ENCODE measurements at regions not wholly inside any gene's neighbourhood (a gene's known extent, or its start where the extent isn't known, plus 50 kb on each side); places are given as distances from the start of the nearest gene placed in this dataset.

GRCh38 chr3:24850245-24850644, 355.6 kb upstream of the THRB start:
- FAIRE-seq, result no peak

GRCh38 chr3:24853685-24854490, 359.2 kb upstream of the THRB start:
- FAIRE-seq, result no peak

GRCh38 chr3:24854748-24855147, 360.1 kb upstream of the THRB start:
- no peak for FAIRE-seq

GRCh38 chr3:24857945-24858344, 363.3 kb upstream of the THRB start:
- no peak for FAIRE-seq

- no peak for FAIRE-seq
Observed at GRCh38 chr3:24863215-24863614, 368.6 kb upstream of the THRB start.

- FAIRE-seq, result no peak
Observed at GRCh38 chr3:24867783-24868182, 373.1 kb upstream of the THRB start.

GRCh38 chr3:24881239-24881638, 386.6 kb upstream of the THRB start:
- no peak for FAIRE-seq

- no peak for FAIRE-seq
Observed at GRCh38 chr3:24886501-24886900, 391.9 kb upstream of the THRB start.

- FAIRE-seq, result no peak
Observed at GRCh38 chr3:24890012-24890411, 395.4 kb upstream of the THRB start.

- FAIRE-seq, result no peak
Observed at GRCh38 chr3:24899373-24899772, 404.7 kb upstream of the THRB start.

- FAIRE-seq, result no peak
Observed at GRCh38 chr3:24899901-24900603, 405.4 kb upstream of the THRB start.

GRCh38 chr3:24905266-24905665, 410.6 kb upstream of the THRB start:
- FAIRE-seq, result no peak

- FAIRE-seq, result no peak
Observed at GRCh38 chr3:24907106-24907505, 412.5 kb upstream of the THRB start.

GRCh38 chr3:24911076-24911475, 416.4 kb upstream of the THRB start:
- no peak for FAIRE-seq

GRCh38 chr3:24915639-24916038, 421.0 kb upstream of the THRB start:
- FAIRE-seq, result no peak

- no peak for FAIRE-seq
Observed at GRCh38 chr3:24917908-24918307, 423.3 kb upstream of the THRB start.

- no peak for FAIRE-seq
Observed at GRCh38 chr3:24923570-24923969, 428.9 kb upstream of the THRB start.

GRCh38 chr3:24929521-24929920, 434.9 kb upstream of the THRB start:
- no peak for FAIRE-seq

GRCh38 chr3:24933401-24933800, 438.8 kb upstream of the THRB start:
- FAIRE-seq, result no peak

- no peak for FAIRE-seq
Observed at GRCh38 chr3:24936574-24936973, 441.9 kb upstream of the THRB start.

- no peak for FAIRE-seq
Observed at GRCh38 chr3:24937228-24937627, 442.6 kb upstream of the THRB start.

GRCh38 chr3:24937780-24938179, 443.1 kb upstream of the THRB start:
- FAIRE-seq, result no peak

GRCh38 chr3:24943961-24944360, 449.3 kb upstream of the THRB start:
- no peak for FAIRE-seq

- FAIRE-seq, result no peak
Observed at GRCh38 chr3:24944805-24945520, 450.3 kb upstream of the THRB start.
